HepG2 (cell line): ENCODE measurements at regions not wholly inside any gene's neighbourhood (a gene's known extent, or its start where the extent isn't known, plus 50 kb on each side); places are given as distances from the start of the nearest gene placed in this dataset.

Source experiments
- ATAC-seq: fragments of 200-7000 bp; cut with Tn5 transposase; 3 replicates; pipeline ENCODE4 v1.9.1; 2020; ENCODE audit warnings: mild to moderate bottlenecking, moderate library complexity
- BruUV-seq: library from RNA; stranded (reverse); fragments of 400-500 nt; replicated peaks from 2 replicates; lab custom pipeline; 2021; lab: Mats Ljungman, UMichigan
- CTCF ChIA-PET: fragments of 300-600 bp; formaldehyde crosslinking; extraction: SDS; loops from one replicate; lab custom pipeline; 2021; ENCODE audit warnings: low total read pairs, inconsistent platforms, low intra/inter-chr PET ratio; lab: Yijun Ruan, JAX
- POLR2A ChIA-PET: fragments of 350-600 bp; sonication (Branson Sonifier 250); formaldehyde crosslinking; loops from one replicate; lab custom pipeline; 2020; ENCODE audit warnings: antibody characterized with exemption, inconsistent platforms; lab: Yijun Ruan, JAX
- DNase-seq: peaks from one replicate; pipeline ENCODE4 v3.0.0-alpha.2; 2015; ENCODE audit warnings: low spot score
- FAIRE-seq: peaks from 3 replicates; lab custom pipeline; 2011; peaks lifted over from hg19 to GRCh38; lab: Jason Lieb, UNC
- H2AFZ ChIP-seq: one replicate; pipeline ENCODE4 v1.6.1; 2011; ENCODE audit warnings: low read length, inconsistent platforms
- H3K27ac ChIP-seq: fragments of 300-600 bp; 3 replicates; pipeline ENCODE4 v1.8.0; 2011; ENCODE audit warnings: mixed run types, mild to moderate bottlenecking, mixed read lengths, low read length, inconsistent platforms; ENCODE audit not compliant: insufficient read depth; ENCODE audit errors: extremely low read length
- H3K27me3 ChIP-seq, 2 experiments: fragments of 200-600 bp in 1 of 2; 2 replicates in 1 of 2; 3 replicates in 1 of 2; pipeline versions ENCODE4 v1.6.0 to v1.8.0; 2011; ENCODE audit warnings: low read length in 2 of 2, mild to moderate bottlenecking in 2 of 2, moderate library complexity in 2 of 2, inconsistent platforms in 1 of 2; ENCODE audit not compliant: insufficient read depth in 2 of 2, control insufficient read depth in 1 of 2
- H3K36me3 ChIP-seq, 2 experiments: fragments of 200-600 bp in 1 of 2; replicated peaks in 1 of 2; 2 replicates in 1 of 2; 3 replicates in 1 of 2; pipeline versions ENCODE4 v1.5.1 to v1.8.0; 2011; ENCODE audit warnings: low read length in 2 of 2, inconsistent platforms in 1 of 2; ENCODE audit not compliant: insufficient read depth in 2 of 2, control insufficient read depth in 1 of 2
- H3K4me1 ChIP-seq: 2 replicates; pipeline ENCODE4 v1.5.1; 2012; ENCODE audit warnings: low read length, inconsistent platforms; ENCODE audit not compliant: insufficient read depth
- H3K4me2 ChIP-seq: 2 replicates; pipeline ENCODE4 v1.6.0; 2011; ENCODE audit warnings: low read depth, low read length, inconsistent platforms
- H3K4me3 ChIP-seq, 3 experiments: fragments of 200-600 bp in 1 of 3; sonication (generic), shearing (Covaris generic) in 1 of 3; replicated peaks in 1 of 3; 2 replicates each; pipeline ENCODE4 v1.5.1; 2011 to 2016; ENCODE audit warnings: low read length in 3 of 3, inconsistent platforms in 2 of 3, low read depth in 2 of 3, mild to moderate bottlenecking in 2 of 3, control low read depth in 1 of 3, mixed read lengths in 1 of 3; ENCODE audit not compliant: insufficient read depth in 1 of 3
- H3K79me2 ChIP-seq: one replicate; pipeline ENCODE4 v1.6.1; 2011; ENCODE audit warnings: low read length, inconsistent platforms; ENCODE audit not compliant: insufficient read depth
- H3K9ac ChIP-seq: 2 replicates; pipeline ENCODE4 v1.6.0; 2011; ENCODE audit warnings: mild to moderate bottlenecking, low read depth, low read length, inconsistent platforms; ENCODE audit not compliant: insufficient read depth
- H3K9me3 ChIP-seq: 2 replicates; pipeline ENCODE4 v1.5.1; 2012; ENCODE audit warnings: mild to moderate bottlenecking, low read length
- H4K20me1 ChIP-seq: 2 replicates; pipeline ENCODE4 v1.6.0; 2011; ENCODE audit warnings: inconsistent platforms, mild to moderate bottlenecking, low read length, moderate library complexity; ENCODE audit not compliant: insufficient read depth
- HES4 ChIP-seq: sonication (generic); formaldehyde crosslinking; IDR thresholded peaks from 2 replicates; pipeline ENCODE4 v1.9.0; 2021; ENCODE audit warnings: mild to moderate bottlenecking, missing genetic modification reagents, borderline replicate concordance
- HOXA7 ChIP-seq: sonication (generic); formaldehyde crosslinking; IDR thresholded peaks from 2 replicates; pipeline ENCODE4 v1.8.1; 2022; ENCODE audit warnings: mild to moderate bottlenecking, missing genetic modification reagents, moderate library complexity
- KIAA2018 ChIP-seq: sonication (generic); formaldehyde crosslinking; IDR thresholded peaks from 2 replicates; pipeline ENCODE4 v1.5.0; 2020; ENCODE audit warnings: mild to moderate bottlenecking, missing genetic modification reagents, borderline replicate concordance
- NCOA2 ChIP-seq: sonication (generic); formaldehyde crosslinking; IDR thresholded peaks from 2 replicates; pipeline ENCODE4 v1.8.0; 2022; ENCODE audit warnings: inconsistent platforms
- SIX1 ChIP-seq: sonication (generic); formaldehyde crosslinking; IDR thresholded peaks from 2 replicates; pipeline ENCODE4 v1.4.0; 2020; ENCODE audit warnings: missing genetic modification reagents, borderline replicate concordance
- ZNF550 ChIP-seq: sonication (generic); formaldehyde crosslinking; IDR thresholded peaks from 2 replicates; pipeline ENCODE4 v1.4.0; 2020; ENCODE audit warnings: mild to moderate bottlenecking, missing genetic modification reagents, borderline replicate concordance
- ZNF572 ChIP-seq: sonication (generic); formaldehyde crosslinking; IDR thresholded peaks from 2 replicates; pipeline ENCODE4 v1.5.1; 2020; ENCODE audit warnings: mild to moderate bottlenecking, missing genetic modification reagents
- WGBS: methylation state at CpG from one replicate; pipeline ENCODE4 v1.1.6; 2017; ENCODE audit warnings: low lambda C conversion rate; 5-methylcytosine and 5-hydroxymethylcytosine counted together
- in situ Hi-C: cut with HindIII; loops from 2 replicates; pipeline ENCODE4 v1.10.0; 2017; ENCODE audit warnings: low pct_unique_long_range_greater_than_20kb; ENCODE audit not compliant: extremely low pct_ligation_motif_present
- intact Hi-C: fragments of 100-400 bp; cut with micrococcal nuclease; formaldehyde crosslinking; loops from one replicate; pipeline ENCODE4 v1.10.0; 2022; ENCODE audit not compliant: unreplicated experiment

- TF ChIP-seq HES4: no peak
- TF ChIP-seq NCOA2 (CRISPR knock-in tag): no peak
- no peak for TF ChIP-seq ZNF550 (CRISPR knock-in tag)
- no peak for TF ChIP-seq HOXA7 (CRISPR knock-in tag)
Measured at GRCh38 chr11:30111786-30112185, 95.0 kb upstream of the KCNA4 start (continued).

GRCh38 chr11:30113326-30113898, 96.6 kb upstream of the KCNA4 start:
- Histone ChIP-seq H3K4me2 (no peak overlapping the region), H4K20me1 (no peaks in the 10 kb centered on the region), H3K4me3 (no peak overlapping the region), H3K36me3 (no peaks in the 10 kb centered on the region), H3K9me3 (no peaks in the 10 kb centered on the region), H3K79me2 (no peaks in the 10 kb centered on the region)
- intact Hi-C loops (no loop called here), in situ Hi-C loops (no loop called here)
- BruUV-seq: no TSS peak
- no peak for ATAC-seq
- no peak for DNase-seq
- TF ChIP-seq SIX1 (CRISPR knock-in tag) (no peak), ZNF572 (CRISPR knock-in tag) (no peak), KIAA2018 (no peak)
- TF ChIP-seq, all 625 proteins: peak for 0
- H3K4me1 ChIP-seq: no peaks in the 10 kb centered on the region
- POLR2A ChIA-PET: no interaction called here
- 0% methylated on average over 2 of the region's 2 CpGs for WGBS
- H3K9ac ChIP-seq: no peak overlapping the region
- H3K27me3 ChIP-seq: no peaks in the 10 kb centered on the region
- no peak overlapping the region for H2AFZ ChIP-seq
- CTCF ChIA-PET: no interaction called here
- no peak overlapping the region for H3K27ac ChIP-seq
- FAIRE-seq: no peak
